NCI-H2081 treated with DMSO at 0.1 percent for 48 hours (cell line): ENCODE measurements at regions not wholly inside any gene's neighbourhood (a gene's known extent, or its start where the extent isn't known, plus 50 kb on each side); places are given as distances from the start of the nearest gene placed in this dataset.

ENCODE experiments used
- DNase-seq: peaks from one replicate; lab custom pipeline; 2025; lab: John Stamatoyannopoulos, UW

GRCh38 chr11:116598556-116598955 is 174.2 kb downstream of the BUD13 start:
- DNase-seq, result no peak

GRCh38 chr11:116598036-116598435 is 174.8 kb downstream of the BUD13 start:
- no peak for DNase-seq

GRCh38 chr11:116596346-116597260 is 176.2 kb downstream of the BUD13 start:
- DNase-seq, result no peak

- peak; percentile 86 for DNase-seq
These were observed 177.4 kb downstream of the BUD13 start for GRCh38 chr11:116595305-116595880.

GRCh38 chr11:116590844-116591570 is 181.8 kb downstream of the BUD13 start:
- DNase-seq, result no peak

- no peak for DNase-seq
These were observed 183.4 kb downstream of the BUD13 start for GRCh38 chr11:116589402-116589801.

- DNase-seq, result no peak
These were observed 186.4 kb downstream of the BUD13 start for GRCh38 chr11:116586392-116586791.

- DNase-seq, result no peak
These were observed 190.2 kb downstream of the BUD13 start for GRCh38 chr11:116582571-116582970.

GRCh38 chr11:116581349-116581748 is 191.4 kb downstream of the BUD13 start:
- no peak for DNase-seq

GRCh38 chr11:116580799-116581198 is 192.0 kb downstream of the BUD13 start:
- peak; percentile 56 for DNase-seq

- peak; percentile 34 for DNase-seq
These were observed 192.7 kb downstream of the BUD13 start for GRCh38 chr11:116579857-116580727.

GRCh38 chr11:116579031-116579653 is 193.6 kb downstream of the BUD13 start:
- peak; percentile 66 for DNase-seq

- no peak for DNase-seq
These were observed 194.8 kb downstream of the BUD13 start for GRCh38 chr11:116577956-116578355.

- DNase-seq, result no peak
These were observed 195.5 kb downstream of the BUD13 start for GRCh38 chr11:116577273-116577672.

GRCh38 chr11:116576526-116576925 is 196.3 kb downstream of the BUD13 start:
- DNase-seq, result no peak

- no peak for DNase-seq
These were observed 205.0 kb downstream of the BUD13 start for GRCh38 chr11:116567721-116568242.

GRCh38 chr11:116563712-116564047 is 209.1 kb downstream of the BUD13 start:
- DNase-seq, result no peak

- no peak for DNase-seq
These were observed 209.6 kb downstream of the BUD13 start for GRCh38 chr11:116563028-116563711.

- DNase-seq, result no peak
These were observed 212.2 kb downstream of the BUD13 start for GRCh38 chr11:116560589-116560988.

GRCh38 chr11:116558504-116559211 is 214.1 kb downstream of the BUD13 start:
- no peak for DNase-seq
